HL-60 (cell line): ENCODE measurements at regions not wholly inside any gene's neighbourhood (a gene's known extent, or its start where the extent isn't known, plus 50 kb on each side); places are given as distances from the start of the nearest gene placed in this dataset.

Experiments used
- DNase-seq, 2 experiments: peaks; one replicate each; pipeline ENCODE4 v3.0.0-alpha.2; 2010 to 2020; ENCODE audit warnings: low read depth in 1 of 2, low spot score in 1 of 2
- H3K27ac ChIP-seq: fragments of 250-450 bp; sonication (Bioruptor Pico); replicated peaks from 2 replicates; pipeline ENCODE4 v1.5.1; 2020; ENCODE audit warnings: mild to moderate bottlenecking, moderate library complexity
- H3K27me3 ChIP-seq: fragments of 250-450 bp; sonication (Bioruptor Pico); 2 replicates; pipeline ENCODE4 v1.5.1; 2021; ENCODE audit warnings: mild to moderate bottlenecking, moderate library complexity; ENCODE audit not compliant: insufficient read depth, poor library complexity, severe bottlenecking
- H3K4me3 ChIP-seq: replicated peaks from 2 replicates; pipeline ENCODE4 v1.5.1; 2011; ENCODE audit warnings: mild to moderate bottlenecking, control low read depth, low read length; ENCODE audit not compliant: insufficient read depth
- GABPA ChIP-seq: IDR thresholded peaks from 2 replicates; pipeline ENCODE4 v1.6.1; 2012; ENCODE audit warnings: low read depth
- POLR2AphosphoS5 ChIP-seq: IDR thresholded peaks from 2 replicates; pipeline ENCODE4 v1.6.1; 2012; ENCODE audit warnings: low read depth
- SPI1 ChIP-seq: IDR thresholded peaks from 2 replicates; pipeline ENCODE4 v1.6.1; 2012; ENCODE audit warnings: low read depth, mild to moderate bottlenecking, borderline replicate concordance
- TF ChIP-seq, protein P1 (sequence below): IDR thresholded peaks from 2 replicates; pipeline ENCODE4 v1.6.1; 2012; ENCODE audit warnings: low read depth; ENCODE audit not compliant: insufficient replicate concordance
- TF ChIP-seq, protein P2 (sequence below): IDR thresholded peaks from one replicate; pipeline ENCODE4 v1.5.1; 2011; ENCODE audit warnings: low read length, control low read depth, inconsistent platforms; ENCODE audit not compliant: insufficient read depth

DNA sequence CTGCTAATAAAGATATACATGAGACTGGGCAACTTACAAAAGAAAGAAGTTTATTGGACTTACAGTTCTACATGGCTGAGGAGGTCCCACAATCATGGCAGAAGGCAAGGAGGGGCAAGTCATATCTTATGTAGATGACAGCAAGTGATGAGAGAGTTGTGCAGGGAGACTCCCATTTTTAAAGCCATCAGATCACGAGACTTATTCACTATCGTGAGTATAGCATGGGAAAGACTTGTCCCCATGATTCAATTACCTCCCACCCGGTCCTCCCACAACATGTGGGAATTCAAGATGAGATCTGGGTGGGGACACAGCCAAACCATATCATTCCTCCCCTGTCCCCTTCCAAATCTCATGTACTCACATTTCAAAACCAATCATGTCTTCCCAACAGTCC is 50.9 kb upstream of the GRID2 start:
- no peak for DNase-seq
- H3K27ac ChIP-seq: no peak overlapping the region
- TF ChIP-seq POLR2AphosphoS5: no peak
- TF ChIP-seq, protein P1, sequence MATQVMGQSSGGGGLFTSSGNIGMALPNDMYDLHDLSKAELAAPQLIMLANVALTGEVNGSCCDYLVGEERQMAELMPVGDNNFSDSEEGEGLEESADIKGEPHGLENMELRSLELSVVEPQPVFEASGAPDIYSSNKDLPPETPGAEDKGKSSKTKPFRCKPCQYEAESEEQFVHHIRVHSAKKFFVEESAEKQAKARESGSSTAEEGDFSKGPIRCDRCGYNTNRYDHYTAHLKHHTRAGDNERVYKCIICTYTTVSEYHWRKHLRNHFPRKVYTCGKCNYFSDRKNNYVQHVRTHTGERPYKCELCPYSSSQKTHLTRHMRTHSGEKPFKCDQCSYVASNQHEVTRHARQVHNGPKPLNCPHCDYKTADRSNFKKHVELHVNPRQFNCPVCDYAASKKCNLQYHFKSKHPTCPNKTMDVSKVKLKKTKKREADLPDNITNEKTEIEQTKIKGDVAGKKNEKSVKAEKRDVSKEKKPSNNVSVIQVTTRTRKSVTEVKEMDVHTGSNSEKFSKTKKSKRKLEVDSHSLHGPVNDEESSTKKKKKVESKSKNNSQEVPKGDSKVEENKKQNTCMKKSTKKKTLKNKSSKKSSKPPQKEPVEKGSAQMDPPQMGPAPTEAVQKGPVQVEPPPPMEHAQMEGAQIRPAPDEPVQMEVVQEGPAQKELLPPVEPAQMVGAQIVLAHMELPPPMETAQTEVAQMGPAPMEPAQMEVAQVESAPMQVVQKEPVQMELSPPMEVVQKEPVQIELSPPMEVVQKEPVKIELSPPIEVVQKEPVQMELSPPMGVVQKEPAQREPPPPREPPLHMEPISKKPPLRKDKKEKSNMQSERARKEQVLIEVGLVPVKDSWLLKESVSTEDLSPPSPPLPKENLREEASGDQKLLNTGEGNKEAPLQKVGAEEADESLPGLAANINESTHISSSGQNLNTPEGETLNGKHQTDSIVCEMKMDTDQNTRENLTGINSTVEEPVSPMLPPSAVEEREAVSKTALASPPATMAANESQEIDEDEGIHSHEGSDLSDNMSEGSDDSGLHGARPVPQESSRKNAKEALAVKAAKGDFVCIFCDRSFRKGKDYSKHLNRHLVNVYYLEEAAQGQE: no peak
- no peak for TF ChIP-seq GABPA
- no peak for TF ChIP-seq SPI1
- TF ChIP-seq, protein P2, sequence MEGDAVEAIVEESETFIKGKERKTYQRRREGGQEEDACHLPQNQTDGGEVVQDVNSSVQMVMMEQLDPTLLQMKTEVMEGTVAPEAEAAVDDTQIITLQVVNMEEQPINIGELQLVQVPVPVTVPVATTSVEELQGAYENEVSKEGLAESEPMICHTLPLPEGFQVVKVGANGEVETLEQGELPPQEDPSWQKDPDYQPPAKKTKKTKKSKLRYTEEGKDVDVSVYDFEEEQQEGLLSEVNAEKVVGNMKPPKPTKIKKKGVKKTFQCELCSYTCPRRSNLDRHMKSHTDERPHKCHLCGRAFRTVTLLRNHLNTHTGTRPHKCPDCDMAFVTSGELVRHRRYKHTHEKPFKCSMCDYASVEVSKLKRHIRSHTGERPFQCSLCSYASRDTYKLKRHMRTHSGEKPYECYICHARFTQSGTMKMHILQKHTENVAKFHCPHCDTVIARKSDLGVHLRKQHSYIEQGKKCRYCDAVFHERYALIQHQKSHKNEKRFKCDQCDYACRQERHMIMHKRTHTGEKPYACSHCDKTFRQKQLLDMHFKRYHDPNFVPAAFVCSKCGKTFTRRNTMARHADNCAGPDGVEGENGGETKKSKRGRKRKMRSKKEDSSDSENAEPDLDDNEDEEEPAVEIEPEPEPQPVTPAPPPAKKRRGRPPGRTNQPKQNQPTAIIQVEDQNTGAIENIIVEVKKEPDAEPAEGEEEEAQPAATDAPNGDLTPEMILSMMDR: no peak

DNA sequence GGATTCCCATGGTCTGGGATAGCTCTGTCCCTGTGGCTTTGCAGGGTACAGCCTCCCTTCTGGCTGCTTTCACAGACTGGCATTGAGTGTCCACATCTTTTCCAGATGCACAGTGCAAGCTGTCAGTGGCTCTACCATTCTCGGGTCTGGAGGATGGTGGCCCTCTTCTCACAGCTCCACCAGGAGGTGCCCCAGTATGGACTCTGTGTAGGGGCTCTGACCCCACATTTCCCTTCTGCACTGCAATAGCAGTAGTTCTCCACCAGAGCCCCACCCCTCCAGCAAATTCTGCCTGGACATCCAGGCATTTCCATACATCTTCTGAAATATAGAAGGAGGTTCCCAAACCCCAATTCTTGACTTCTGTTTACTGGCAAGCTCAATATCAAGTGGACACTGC is 50.2 kb upstream of the GRID2 start:
- Histone ChIP-seq H3K27ac (no peak overlapping the region), H3K27me3 (no peaks in the 10 kb centered on the region), H3K4me3 (no peak overlapping the region)
- DNase-seq: no peak
- TF ChIP-seq, protein P2: no peak
- TF ChIP-seq, protein P1: no peak
- TF ChIP-seq SPI1 (no peak), GABPA (no peak), POLR2AphosphoS5 (no peak)

More for the DNA sequence above, 50.9 kb upstream of the GRID2 start:
- H3K27me3 ChIP-seq: no peaks in the 10 kb centered on the region
- no peak overlapping the region for H3K4me3 ChIP-seq
